OCI-LY3 (cell line): ENCODE measurements at regions not wholly inside any gene's neighbourhood (a gene's known extent, or its start where the extent isn't known, plus 50 kb on each side); places are given as distances from the start of the nearest gene placed in this dataset.

Experiments used
- H2AFZ ChIP-seq: fragments of 200-600, 300-600 bp; shearing (Covaris generic); 2 replicates; pipeline ENCODE4 v1.6.0; 2014; ENCODE audit warnings: antibody characterized with exemption, low read depth, low read length
- H3K27ac ChIP-seq: fragments of 200-600, 300-600 bp; sonication (generic); 2 replicates; pipeline ENCODE4 v1.5.1; 2014; ENCODE audit warnings: mild to moderate bottlenecking, low read length, moderate library complexity, mixed read lengths
- H3K27me3 ChIP-seq: fragments of 200-600, 300-600 bp; sonication (generic); 2 replicates; pipeline ENCODE4 v1.6.1; 2014; ENCODE audit warnings: low read depth, low read length, mixed read lengths
- H3K36me3 ChIP-seq: fragments of 200-600, 300-600 bp; sonication (generic); replicated peaks from 2 replicates; pipeline ENCODE3; 2014; ENCODE audit warnings: low read depth, low read length, mixed read lengths
- H3K4me1 ChIP-seq: fragments of 300-600, 200-600 bp; sonication (generic); 2 replicates; pipeline ENCODE4 v1.6.1; 2014; ENCODE audit warnings: low read length, mixed read lengths
- H3K4me2 ChIP-seq: fragments of 200-600, 300-600 bp; sonication (generic); 2 replicates; pipeline ENCODE4 v1.6.1; 2014; ENCODE audit warnings: low read length, mixed read lengths
- H3K4me3 ChIP-seq: fragments of 300-600, 200-600 bp; sonication (generic); 2 replicates; pipeline ENCODE4 v1.5.1; 2014; ENCODE audit warnings: antibody characterized with exemption, mild to moderate bottlenecking, low read length, moderate library complexity
- H3K79me2 ChIP-seq: fragments of 300-600, 200-600 bp; shearing (Covaris generic); 2 replicates; pipeline ENCODE4 v1.6.1; 2014; ENCODE audit warnings: mild to moderate bottlenecking, low read length, mixed read lengths
- H3K9ac ChIP-seq: fragments of 300-600, 200-600 bp; shearing (Covaris generic); 2 replicates; pipeline ENCODE4 v1.6.0; 2014; ENCODE audit warnings: mild to moderate bottlenecking, low read length, moderate library complexity
- H3K9me3 ChIP-seq: fragments of 200-600, 300-600 bp; shearing (Covaris generic); 2 replicates; pipeline ENCODE4 v1.6.1; 2014; ENCODE audit warnings: low read length, mixed read lengths; ENCODE audit not compliant: insufficient read depth
- H4K20me1 ChIP-seq: fragments of 200-600, 300-600 bp; sonication (generic); 2 replicates; pipeline ENCODE4 v1.6.1; 2016; ENCODE audit warnings: low read length, mixed read lengths; ENCODE audit not compliant: insufficient read depth
- EZH2phosphoT487 ChIP-seq: fragments of 200-600 bp; shearing (Covaris generic); IDR thresholded peaks from 2 replicates; pipeline ENCODE4 v1.6.1; 2018; ENCODE audit warnings: antibody characterized with exemption, mixed run types, low read depth
- TF ChIP-seq, protein P1 (sequence below): fragments of 200-600, 300-600 bp; sonication (generic); IDR thresholded peaks from 2 replicates; pipeline ENCODE4 v1.5.1; 2014; ENCODE audit warnings: antibody characterized with exemption, low read length, low read depth

DNA sequence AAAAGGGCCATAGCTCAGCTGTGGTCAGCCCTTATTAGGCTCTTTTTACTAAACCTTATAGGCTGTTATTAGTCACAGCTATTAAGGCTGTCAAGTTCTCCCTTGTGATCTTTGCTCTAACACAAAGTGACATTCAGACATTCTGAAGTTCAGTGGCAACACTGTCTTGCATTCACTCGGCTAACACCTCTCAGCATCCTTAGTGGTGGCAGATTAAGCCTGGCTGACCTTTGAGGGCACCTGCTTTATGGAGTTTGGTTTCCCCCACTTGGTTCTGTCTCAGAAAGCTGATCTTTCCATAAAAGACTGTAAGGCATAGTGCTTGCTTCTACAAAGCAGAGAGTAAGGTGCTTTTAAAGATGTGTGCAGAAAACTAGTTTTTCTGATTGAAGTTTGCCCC, 677.4 kb upstream of the TMEM132C start:
- H3K4me3 ChIP-seq: no peak overlapping the region
- H3K9me3 ChIP-seq: peaks cover 11% of the 10 kb centered on the region; the same call in 1 of the 2 replicates
- no peak overlapping the region for H3K27ac ChIP-seq
- H3K4me2 ChIP-seq: no peak overlapping the region
- H3K27me3 ChIP-seq: peaks cover 11% of the 10 kb centered on the region
- H4K20me1 ChIP-seq: no peaks in the 10 kb centered on the region
- H3K9ac ChIP-seq: no peak overlapping the region
- peaks cover 26% of the 10 kb centered on the region for H3K4me1 ChIP-seq
- no peak overlapping the region for H2AFZ ChIP-seq
- H3K36me3 ChIP-seq: no peaks in the 10 kb centered on the region
- H3K79me2 ChIP-seq: no peaks in the 10 kb centered on the region
- TF ChIP-seq, protein P1, sequence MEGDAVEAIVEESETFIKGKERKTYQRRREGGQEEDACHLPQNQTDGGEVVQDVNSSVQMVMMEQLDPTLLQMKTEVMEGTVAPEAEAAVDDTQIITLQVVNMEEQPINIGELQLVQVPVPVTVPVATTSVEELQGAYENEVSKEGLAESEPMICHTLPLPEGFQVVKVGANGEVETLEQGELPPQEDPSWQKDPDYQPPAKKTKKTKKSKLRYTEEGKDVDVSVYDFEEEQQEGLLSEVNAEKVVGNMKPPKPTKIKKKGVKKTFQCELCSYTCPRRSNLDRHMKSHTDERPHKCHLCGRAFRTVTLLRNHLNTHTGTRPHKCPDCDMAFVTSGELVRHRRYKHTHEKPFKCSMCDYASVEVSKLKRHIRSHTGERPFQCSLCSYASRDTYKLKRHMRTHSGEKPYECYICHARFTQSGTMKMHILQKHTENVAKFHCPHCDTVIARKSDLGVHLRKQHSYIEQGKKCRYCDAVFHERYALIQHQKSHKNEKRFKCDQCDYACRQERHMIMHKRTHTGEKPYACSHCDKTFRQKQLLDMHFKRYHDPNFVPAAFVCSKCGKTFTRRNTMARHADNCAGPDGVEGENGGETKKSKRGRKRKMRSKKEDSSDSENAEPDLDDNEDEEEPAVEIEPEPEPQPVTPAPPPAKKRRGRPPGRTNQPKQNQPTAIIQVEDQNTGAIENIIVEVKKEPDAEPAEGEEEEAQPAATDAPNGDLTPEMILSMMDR: no peak
- TF ChIP-seq EZH2phosphoT487: no peak

- H3K27me3 ChIP-seq: peaks cover 11% of the 10 kb centered on the region
- H3K27ac ChIP-seq: no peak overlapping the region
- no peaks in the 10 kb centered on the region for H3K79me2 ChIP-seq
- H3K4me2 ChIP-seq: no peak overlapping the region
- no peaks in the 10 kb centered on the region for H3K36me3 ChIP-seq
- H3K9me3 ChIP-seq: peaks cover 11% of the 10 kb centered on the region; the same call in 1 of the 2 replicates
- no peaks in the 10 kb centered on the region for H4K20me1 ChIP-seq
- H3K4me1 ChIP-seq: peaks cover 29% of the 10 kb centered on the region
- H2AFZ ChIP-seq: no peak overlapping the region
- H3K4me3 ChIP-seq: no peak overlapping the region
- H3K9ac ChIP-seq: no peak overlapping the region
- no peak for TF ChIP-seq EZH2phosphoT487
- TF ChIP-seq, protein P1: no peak
Observed at GRCh38 chr12:127590868-127591267, 676.1 kb upstream of the TMEM132C start.

DNA sequence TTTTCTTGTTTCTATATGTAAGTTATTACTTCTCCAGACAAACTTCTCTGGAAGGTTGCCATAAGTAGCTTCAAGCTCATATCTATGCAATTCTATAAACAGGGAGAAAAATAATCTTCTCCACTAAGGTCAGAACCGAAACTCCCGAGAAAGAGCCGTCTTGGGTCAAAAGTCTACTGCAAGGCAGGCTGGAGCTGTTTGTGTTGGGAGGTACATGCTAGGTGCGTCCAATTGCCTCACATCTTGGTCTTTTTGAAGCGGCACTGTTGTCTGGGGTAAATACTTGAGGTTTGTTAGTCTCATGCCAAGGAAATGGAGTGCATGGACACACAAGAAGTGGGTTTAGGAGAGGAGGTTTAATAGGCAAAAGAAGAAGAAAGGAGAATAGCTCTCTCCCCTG, 674.7 kb upstream of the TMEM132C start:
- Histone ChIP-seq H3K79me2 (no peaks in the 10 kb centered on the region), H3K27me3 (peaks cover 11% of the 10 kb centered on the region), H3K36me3 (no peaks in the 10 kb centered on the region), H3K4me3 (no peak overlapping the region), H4K20me1 (no peaks in the 10 kb centered on the region), H3K9ac (no peak overlapping the region), H3K4me2 (peak overlapping the region; percentile 33), H3K4me1 (peaks cover 29% of the 10 kb centered on the region), H3K9me3 (no peaks in the 10 kb centered on the region), H3K27ac (no peak overlapping the region), H2AFZ (0 out of 2 replicates have a peak overlapping the region, but pooled peaks have one; percentile 23)
- no peak for TF ChIP-seq EZH2phosphoT487
- TF ChIP-seq, protein P1: no peak

GRCh38 chr12:127594351-127594970, 672.5 kb upstream of the TMEM132C start:
- H3K4me3 ChIP-seq: no peak overlapping the region

More at GRCh38 chr12:127594351-127594970, 672.5 kb upstream of the TMEM132C start:
- no peak for TF ChIP-seq EZH2phosphoT487
- TF ChIP-seq, protein P1: no peak
- Histone ChIP-seq H3K4me2 (no peak overlapping the region), H3K27me3 (peaks cover 11% of the 10 kb centered on the region), H3K4me1 (peaks cover 27% of the 10 kb centered on the region), H4K20me1 (no peaks in the 10 kb centered on the region), H3K27ac (no peak overlapping the region), H2AFZ (no peak overlapping the region), H3K79me2 (no peaks in the 10 kb centered on the region), H3K9ac (no peak overlapping the region), H3K36me3 (no peaks in the 10 kb centered on the region), H3K9me3 (no peaks in the 10 kb centered on the region)
